Endothelial cell of umbilical vein (primary cell): ENCODE measurements at regions not wholly inside any gene's neighbourhood (a gene's known extent, or its start where the extent isn't known, plus 50 kb on each side); places are given as distances from the start of the nearest gene placed in this dataset.

Source experiments
- BruUV-seq: library from RNA; stranded (reverse); fragments of 400-500 nt; replicated peaks from 2 replicates; lab custom pipeline; 2021; lab: Mats Ljungman, UMichigan
- CTCF ChIA-PET: fragments of 300-600, 350-600 bp; sonication (Branson Sonifier 250); formaldehyde crosslinking; loops from one replicate; lab custom pipeline; 2021; ENCODE audit warnings: antibody characterized with exemption, inconsistent platforms; lab: Charles Lee
- POLR2A ChIA-PET: fragments of 300-600, 350-600 bp; sonication (Branson Sonifier 250); formaldehyde crosslinking; loops from one replicate; lab custom pipeline; 2021; ENCODE audit warnings: antibody characterized with exemption, inconsistent platforms; lab: Charles Lee
- DNase-seq: peaks from one replicate; pipeline ENCODE4 v3.0.0-alpha.2; 2011; ENCODE audit warnings: low read depth, low spot score
- FAIRE-seq: peaks from 2 replicates; lab custom pipeline; 2011; peaks lifted over from hg19 to GRCh38; lab: Jason Lieb, UNC
- H2AFZ ChIP-seq: 2 replicates; pipeline ENCODE4 v1.6.0; 2012; ENCODE audit warnings: low read depth, low read length, control low read depth, inconsistent platforms
- H3K27ac ChIP-seq: 2 replicates; pipeline ENCODE4 v1.5.1; 2011; ENCODE audit warnings: low read depth, mild to moderate bottlenecking, control low read depth, low read length, moderate library complexity; ENCODE audit not compliant: insufficient read depth
- H3K27me3 ChIP-seq, 2 experiments: 2 replicates each; pipeline versions ENCODE4 v1.6.0 to v1.6.1; 2011; ENCODE audit warnings: low read length in 2 of 2, mixed read lengths in 1 of 2; ENCODE audit not compliant: control insufficient read depth in 2 of 2, insufficient read depth in 2 of 2
- H3K36me3 ChIP-seq, 2 experiments: 2 replicates in 1 of 2; 3 replicates in 1 of 2; pipeline ENCODE4 v1.5.1; 2011; ENCODE audit warnings: low read length in 2 of 2, mild to moderate bottlenecking in 1 of 2, moderate library complexity in 1 of 2; ENCODE audit not compliant: control insufficient read depth in 2 of 2, insufficient read depth in 2 of 2; ENCODE audit errors: extremely low read depth in 1 of 2
- H3K4me1 ChIP-seq: 3 replicates; pipeline ENCODE4 v1.5.1; 2011; ENCODE audit warnings: mild to moderate bottlenecking, low read length; ENCODE audit not compliant: control insufficient read depth, insufficient read depth; ENCODE audit errors: extremely low read depth
- H3K4me2 ChIP-seq: 2 replicates; pipeline ENCODE4 v1.6.1; 2011; ENCODE audit warnings: low read length, control low read depth, mixed read lengths; ENCODE audit not compliant: insufficient read depth
- H3K4me3 ChIP-seq, 3 experiments: fragments of 200-600 bp in 1 of 3; sonication (generic), shearing (Covaris generic) in 1 of 3; replicated peaks in 1 of 3; 2 replicates each; pipeline ENCODE4 v1.5.1; 2011 to 2016; ENCODE audit warnings: control low read depth in 3 of 3, low read length in 3 of 3, mild to moderate bottlenecking in 2 of 3, inconsistent platforms in 1 of 3, low read depth in 1 of 3, moderate library complexity in 1 of 3; ENCODE audit not compliant: insufficient read depth in 1 of 3
- H3K79me2 ChIP-seq: 2 replicates; pipeline ENCODE4 v1.6.0; 2012; ENCODE audit warnings: low read length, inconsistent platforms; ENCODE audit not compliant: control insufficient read depth, insufficient read depth
- H3K9ac ChIP-seq: replicated peaks from 2 replicates; pipeline ENCODE3; 2011; ENCODE audit warnings: low read length, control low read depth; ENCODE audit not compliant: insufficient read depth; ENCODE audit errors: extremely low read depth
- H3K9me1 ChIP-seq: replicated peaks from 3 replicates; pipeline ENCODE4 v1.6.0; 2011; ENCODE audit warnings: mild to moderate bottlenecking, low read length; ENCODE audit not compliant: control insufficient read depth, insufficient read depth; ENCODE audit errors: extremely low read depth
- H3K9me3 ChIP-seq: replicated peaks from 2 replicates; pipeline ENCODE4 v1.5.1; 2012; ENCODE audit warnings: low read length, inconsistent platforms; ENCODE audit not compliant: control insufficient read depth, insufficient read depth
- H4K20me1 ChIP-seq: replicated peaks from 2 replicates; pipeline ENCODE3; 2011; ENCODE audit warnings: mild to moderate bottlenecking, low read length; ENCODE audit not compliant: control insufficient read depth, insufficient read depth; ENCODE audit errors: extremely low read depth
- EZH2 ChIP-seq: IDR thresholded peaks from 2 replicates; pipeline ENCODE4 v1.6.1; 2012; ENCODE audit warnings: borderline replicate concordance, low read depth, mild to moderate bottlenecking, moderate library complexity, low read length, inconsistent platforms; ENCODE audit not compliant: severe bottlenecking
- FOS ChIP-seq: IDR thresholded peaks from 2 replicates; pipeline ENCODE4 v1.6.1; 2011; ENCODE audit warnings: mild to moderate bottlenecking, low read length, moderate library complexity, borderline replicate concordance; ENCODE audit not compliant: insufficient read depth
- GATA2 ChIP-seq: IDR thresholded peaks from 2 replicates; pipeline ENCODE4 v1.7.0; 2011; ENCODE audit warnings: low read depth, mild to moderate bottlenecking, moderate library complexity, mixed read lengths, low read length; ENCODE audit not compliant: insufficient read length, insufficient read depth
- JUN ChIP-seq: IDR thresholded peaks from 2 replicates; pipeline ENCODE4 v1.6.1; 2011; ENCODE audit warnings: borderline replicate concordance, low read depth; ENCODE audit not compliant: insufficient read length, insufficient read depth
- MYC ChIP-seq: IDR thresholded peaks from one replicate; pipeline ENCODE4 v1.6.1; 2011; ENCODE audit warnings: mild to moderate bottlenecking, low read depth, low read length
- POLR2A ChIP-seq: IDR thresholded peaks from 2 replicates; pipeline ENCODE4 v1.6.1; 2012; ENCODE audit warnings: low read depth, mild to moderate bottlenecking, control low read depth, low read length
- POLR2AphosphoS5 ChIP-seq: IDR thresholded peaks from 2 replicates; pipeline ENCODE4 v1.6.1; 2012; ENCODE audit warnings: low read depth, mild to moderate bottlenecking, control low read depth, low read length, moderate library complexity; ENCODE audit not compliant: insufficient read depth
- dilution Hi-C: fragments of 300-500 bp; cut with MboI; formaldehyde crosslinking; loops from one replicate; pipeline ENCODE4 v1.15.0; 2019; ENCODE audit warnings: low sequenced_read_pairs; ENCODE audit not compliant: extremely low pct_ligation_motif_present
- intact Hi-C: fragments of 100-400 bp; cut with micrococcal nuclease; formaldehyde crosslinking; loops from one replicate; pipeline ENCODE4 v1.10.0; 2022
- TF ChIP-seq, protein P1 (sequence below), 2 donors: IDR thresholded peaks; 1 replicate in 1 of 2; 2 replicates in 1 of 2; pipeline ENCODE4 v1.5.1; 2011; ENCODE audit warnings: low read length in 2 of 2, mild to moderate bottlenecking in 2 of 2, moderate library complexity in 2 of 2, control low read depth in 1 of 2, inconsistent platforms in 1 of 2, low read depth in 1 of 2; ENCODE audit not compliant: insufficient read depth in 1 of 2; ENCODE audit errors: extremely low read depth in 1 of 2
- TF ChIP-seq, protein P2 (sequence below): IDR thresholded peaks from 2 replicates; pipeline ENCODE4 v1.6.1; 2011; ENCODE audit not compliant: insufficient read depth, insufficient read length

DNA sequence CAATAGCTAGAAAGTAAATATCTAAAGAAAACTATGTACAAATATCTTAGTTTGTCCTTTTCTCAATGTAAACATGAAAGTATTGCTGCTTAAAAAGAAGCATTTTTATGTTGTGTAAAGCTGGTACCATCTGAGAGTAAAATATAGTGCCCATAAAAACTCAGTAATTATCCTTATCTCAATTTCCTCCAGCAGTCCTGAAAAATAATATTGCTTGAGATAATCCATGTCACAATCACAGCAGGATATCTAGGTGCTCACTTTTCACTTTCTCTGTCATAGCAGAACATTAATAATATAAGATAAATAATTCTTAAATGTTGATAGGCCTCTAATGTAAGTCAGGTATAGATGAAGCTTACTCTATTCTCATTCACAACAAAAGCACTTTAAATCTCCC is 285.5 kb downstream of the ZBBX start:
- H3K79me2 ChIP-seq, result no peaks in the 10 kb centered on the region
- no peak overlapping the region for H3K27ac ChIP-seq
- ChIA-PET POLR2A (no interaction called here), CTCF (no interaction called here)
- no peak for FAIRE-seq
- H4K20me1 ChIP-seq, result no peaks in the 10 kb centered on the region
- H3K4me2 ChIP-seq, result no peak overlapping the region
- DNase-seq, result no peak
- no peaks in the 10 kb centered on the region for H3K9me1 ChIP-seq
- H3K9me3 ChIP-seq, result no peaks in the 10 kb centered on the region
- H2AFZ ChIP-seq, result no peak overlapping the region
- H3K27me3 ChIP-seq, result no peaks in the 10 kb centered on the region
- dilution Hi-C loops (no loop called here), intact Hi-C loops (no loop called here)
- TF ChIP-seq, protein P1, sequence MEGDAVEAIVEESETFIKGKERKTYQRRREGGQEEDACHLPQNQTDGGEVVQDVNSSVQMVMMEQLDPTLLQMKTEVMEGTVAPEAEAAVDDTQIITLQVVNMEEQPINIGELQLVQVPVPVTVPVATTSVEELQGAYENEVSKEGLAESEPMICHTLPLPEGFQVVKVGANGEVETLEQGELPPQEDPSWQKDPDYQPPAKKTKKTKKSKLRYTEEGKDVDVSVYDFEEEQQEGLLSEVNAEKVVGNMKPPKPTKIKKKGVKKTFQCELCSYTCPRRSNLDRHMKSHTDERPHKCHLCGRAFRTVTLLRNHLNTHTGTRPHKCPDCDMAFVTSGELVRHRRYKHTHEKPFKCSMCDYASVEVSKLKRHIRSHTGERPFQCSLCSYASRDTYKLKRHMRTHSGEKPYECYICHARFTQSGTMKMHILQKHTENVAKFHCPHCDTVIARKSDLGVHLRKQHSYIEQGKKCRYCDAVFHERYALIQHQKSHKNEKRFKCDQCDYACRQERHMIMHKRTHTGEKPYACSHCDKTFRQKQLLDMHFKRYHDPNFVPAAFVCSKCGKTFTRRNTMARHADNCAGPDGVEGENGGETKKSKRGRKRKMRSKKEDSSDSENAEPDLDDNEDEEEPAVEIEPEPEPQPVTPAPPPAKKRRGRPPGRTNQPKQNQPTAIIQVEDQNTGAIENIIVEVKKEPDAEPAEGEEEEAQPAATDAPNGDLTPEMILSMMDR (IDR thresholded peaks at IDR 0.05; ENCODE audit: extremely low read depth in 1 of 2, insufficient read depth in 1 of 2, low read depth in 1 of 2, low read length in 2 of 2), result no peak
- TF ChIP-seq, protein P2, sequence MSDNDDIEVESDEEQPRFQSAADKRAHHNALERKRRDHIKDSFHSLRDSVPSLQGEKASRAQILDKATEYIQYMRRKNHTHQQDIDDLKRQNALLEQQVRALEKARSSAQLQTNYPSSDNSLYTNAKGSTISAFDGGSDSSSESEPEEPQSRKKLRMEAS, result no peak
- TF ChIP-seq POLR2AphosphoS5 (no peak), POLR2A (no peak), MYC (no peak), JUN (no peak), EZH2 (no peak), FOS (no peak), GATA2 (no peak)
- BruUV-seq, result no TSS peak
- H3K9ac ChIP-seq, result no peak overlapping the region
- H3K4me3 ChIP-seq, result no peak overlapping the region
- no peaks in the 10 kb centered on the region for H3K4me1 ChIP-seq
- no peaks in the 10 kb centered on the region for H3K36me3 ChIP-seq
